ENCODE measurements at regions not wholly inside any gene's neighbourhood (a gene's known extent, or its start where the extent isn't known, plus 50 kb on each side); places are given as distances from the start of the nearest gene placed in this dataset.
A peak's percentile ranks its signal among the peaks of the same experiment; 100 is the strongest.

- no peak overlapping the region for H3K4me3 ChIP-seq (ENCODE audit: low read depth, low read length)
- TF ChIP-seq, protein P1, sequence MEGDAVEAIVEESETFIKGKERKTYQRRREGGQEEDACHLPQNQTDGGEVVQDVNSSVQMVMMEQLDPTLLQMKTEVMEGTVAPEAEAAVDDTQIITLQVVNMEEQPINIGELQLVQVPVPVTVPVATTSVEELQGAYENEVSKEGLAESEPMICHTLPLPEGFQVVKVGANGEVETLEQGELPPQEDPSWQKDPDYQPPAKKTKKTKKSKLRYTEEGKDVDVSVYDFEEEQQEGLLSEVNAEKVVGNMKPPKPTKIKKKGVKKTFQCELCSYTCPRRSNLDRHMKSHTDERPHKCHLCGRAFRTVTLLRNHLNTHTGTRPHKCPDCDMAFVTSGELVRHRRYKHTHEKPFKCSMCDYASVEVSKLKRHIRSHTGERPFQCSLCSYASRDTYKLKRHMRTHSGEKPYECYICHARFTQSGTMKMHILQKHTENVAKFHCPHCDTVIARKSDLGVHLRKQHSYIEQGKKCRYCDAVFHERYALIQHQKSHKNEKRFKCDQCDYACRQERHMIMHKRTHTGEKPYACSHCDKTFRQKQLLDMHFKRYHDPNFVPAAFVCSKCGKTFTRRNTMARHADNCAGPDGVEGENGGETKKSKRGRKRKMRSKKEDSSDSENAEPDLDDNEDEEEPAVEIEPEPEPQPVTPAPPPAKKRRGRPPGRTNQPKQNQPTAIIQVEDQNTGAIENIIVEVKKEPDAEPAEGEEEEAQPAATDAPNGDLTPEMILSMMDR (IDR thresholded peaks at IDR 0.05; ENCODE audit: insufficient read depth, low read length), result no peak
- DNase-seq (ENCODE audit: low read depth), result no peak
Observed at GRCh38 chr9:73761905-73762304, 610.2 kb downstream of the ANXA1 start.

DNA sequence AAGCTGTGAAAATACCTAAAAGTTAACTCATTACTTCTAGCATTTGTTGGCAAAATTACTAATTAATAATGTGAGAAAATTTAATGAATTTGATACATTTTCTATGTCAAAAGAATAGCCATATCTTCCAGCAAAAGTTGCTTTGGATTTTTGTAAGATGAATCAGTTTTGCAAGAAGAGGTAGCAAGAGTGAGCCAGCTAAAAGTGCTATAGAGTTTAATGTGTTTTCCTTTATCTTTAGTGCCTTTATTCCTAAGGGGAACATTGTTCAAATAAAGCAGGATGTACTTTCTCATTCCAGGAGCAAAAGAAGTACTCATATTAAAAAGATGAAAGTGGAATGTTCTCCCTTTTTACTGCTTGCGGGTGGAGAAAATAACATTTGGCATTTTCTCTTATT is 622.2 kb downstream of the ANXA1 start:
- no peak overlapping the region for H3K4me3 ChIP-seq (ENCODE audit: low read depth, low read length)
- TF ChIP-seq, protein P1 (IDR thresholded peaks at IDR 0.05; ENCODE audit: insufficient read depth, low read length), result no peak
- peak; percentile 33 for DNase-seq (ENCODE audit: low read depth)

DNA sequence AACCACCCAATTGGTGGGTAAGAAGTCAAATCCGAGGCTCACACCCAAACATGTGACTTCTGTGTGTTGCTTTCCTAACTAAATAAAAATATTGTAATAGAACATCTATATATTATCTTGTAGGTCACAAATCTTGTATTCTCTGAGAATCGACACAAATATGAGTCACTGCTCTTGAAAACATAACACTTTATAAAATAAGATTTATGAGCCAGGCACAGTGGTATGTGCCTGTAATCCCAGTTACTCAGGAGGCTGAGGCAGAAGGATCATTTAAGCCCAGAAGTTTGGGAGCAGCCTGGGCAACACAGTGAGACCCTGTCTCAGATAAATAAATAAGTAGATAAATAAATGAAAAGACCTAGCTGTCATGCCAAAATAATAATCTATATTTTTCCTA is 624.1 kb downstream of the ANXA1 start:
- H3K4me3 ChIP-seq (ENCODE audit: low read depth, low read length), result no peak overlapping the region
- TF ChIP-seq, protein P1 (IDR thresholded peaks at IDR 0.05; ENCODE audit: insufficient read depth, low read length), result no peak
- peak; percentile 4 for DNase-seq (ENCODE audit: low read depth)

- peak; percentile 87 for DNase-seq (ENCODE audit: low read depth)
- no peak overlapping the region for H3K4me3 ChIP-seq (ENCODE audit: low read depth, low read length)
- TF ChIP-seq, protein P1 (IDR thresholded peaks at IDR 0.05; ENCODE audit: insufficient read depth, low read length), result no peak
Observed at GRCh38 chr9:73780916-73781315, 629.3 kb downstream of the ANXA1 start.

DNA sequence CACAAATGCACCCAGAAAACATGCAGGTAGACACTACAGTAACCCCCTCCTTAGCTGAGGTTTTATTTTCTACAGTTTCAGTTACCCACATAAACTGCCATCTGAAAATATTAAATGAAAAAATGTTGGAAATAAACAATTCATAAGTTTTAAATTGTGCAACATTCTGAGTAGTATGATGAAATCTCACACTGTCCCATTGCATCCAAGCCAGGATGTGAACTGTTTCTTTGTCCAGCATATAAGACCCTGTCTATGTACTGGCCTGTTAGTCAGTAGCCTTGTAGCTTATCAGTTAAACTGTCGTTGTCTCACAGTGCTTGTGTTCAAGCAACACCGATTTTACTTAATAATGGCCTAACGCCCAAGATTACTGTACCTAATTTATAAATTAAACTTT is 630.5 kb downstream of the ANXA1 start:
- peak; percentile 66 for DNase-seq (ENCODE audit: low read depth)
- TF ChIP-seq, protein P1 (IDR thresholded peaks at IDR 0.05; ENCODE audit: insufficient read depth, low read length), result no peak
- H3K4me3 ChIP-seq (ENCODE audit: low read depth, low read length), result no peak overlapping the region

DNA sequence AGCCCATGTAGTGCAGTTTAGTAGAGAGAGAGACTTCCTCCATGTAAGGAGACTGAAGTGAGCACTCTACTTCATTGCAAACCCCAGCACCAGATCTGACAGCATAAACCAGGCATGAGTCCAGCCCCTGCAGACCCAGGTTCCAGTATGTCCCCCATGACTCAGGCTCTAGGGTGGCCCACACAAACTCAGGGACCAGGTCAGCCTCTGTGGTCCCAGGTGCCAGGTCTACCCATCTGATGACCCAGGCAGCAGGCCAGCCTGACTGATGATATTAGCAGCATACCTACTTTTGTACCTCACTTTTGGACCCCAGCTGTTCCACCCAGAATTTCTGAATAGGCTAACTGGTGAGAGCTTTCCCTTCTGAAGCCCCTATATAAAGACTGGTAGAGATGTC is 647.8 kb downstream of the ANXA1 start:
- TF ChIP-seq, protein P1 (IDR thresholded peaks at IDR 0.05; ENCODE audit: insufficient read depth, low read length), result no peak
- no peak for DNase-seq (ENCODE audit: low read depth)
- no peak overlapping the region for H3K4me3 ChIP-seq (ENCODE audit: low read depth, low read length)

DNA sequence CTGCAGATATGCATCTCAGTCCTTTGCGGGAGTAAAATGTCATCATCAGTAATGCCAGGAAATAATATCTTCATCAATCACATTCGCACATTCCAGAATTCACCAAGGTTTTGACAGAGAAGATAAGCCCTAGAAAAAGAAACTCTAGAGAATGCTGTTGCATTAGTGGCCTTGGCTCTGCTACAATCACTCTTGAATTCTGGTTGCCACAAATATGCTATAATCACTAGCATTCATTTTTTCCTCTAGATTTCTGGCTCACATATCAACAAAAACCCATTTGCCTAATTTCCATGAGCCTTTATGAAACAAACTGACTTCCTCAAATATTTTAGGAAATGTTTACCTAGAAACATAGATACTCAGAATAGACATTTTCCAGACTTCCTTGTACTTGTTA is 653.4 kb downstream of the ANXA1 start:
- peak; percentile 87 for DNase-seq (ENCODE audit: low read depth)
- no peak overlapping the region for H3K4me3 ChIP-seq (ENCODE audit: low read depth, low read length)
- TF ChIP-seq, protein P1 (IDR thresholded peaks at IDR 0.05; ENCODE audit: insufficient read depth, low read length), result no peak

All from fibroblast of the aortic adventitia (primary cell).